ENCODE measurements at regions not wholly inside any gene's neighbourhood (a gene's known extent, or its start where the extent isn't known, plus 50 kb on each side); places are given as distances from the start of the nearest gene placed in this dataset.

DNA sequence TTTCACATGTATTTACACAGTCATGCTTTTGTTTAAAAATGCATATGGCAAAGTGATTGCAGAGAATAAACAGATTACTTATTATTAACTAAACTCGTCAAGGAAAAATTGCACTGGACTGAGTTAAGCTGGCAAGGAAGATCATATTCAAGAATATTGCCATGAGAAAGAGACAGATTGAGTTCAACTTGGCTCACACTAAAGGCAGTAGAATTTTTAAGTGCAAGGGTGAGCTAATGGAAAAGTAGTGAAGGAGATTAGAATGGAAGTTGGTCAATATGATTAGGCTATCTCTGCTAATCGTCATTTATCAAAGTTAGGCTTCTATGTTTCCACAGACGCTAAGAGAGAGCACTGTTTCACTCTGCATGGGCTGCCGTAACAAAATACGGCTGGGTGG lies 557.6 kb downstream of the PRR16 start:
- ChIA-PET POLR2A (ENCODE audit: unreplicated experiment) (no interaction called here), CTCF (no interaction called here)
- H3F3A ChIP-seq (ENCODE audit: insufficient read depth, low read depth) = no peaks in the 10 kb centered on the region
- intact Hi-C loops (cut with micrococcal nuclease; ENCODE audit: unreplicated experiment) = no loop called here
- no peak overlapping the region for H3K4me3 ChIP-seq
- no peak overlapping the region for H2AFZ ChIP-seq
- peaks cover under 1% of the 10 kb centered on the region; the same call in 1 of the 2 replicates for H3K9me2 ChIP-seq (ENCODE audit: insufficient read depth)
- BruUV-seq (replicated peaks) = no TSS peak
- H3K36me3 ChIP-seq (ENCODE audit: low read depth) = no peaks in the 10 kb centered on the region
- H4K20me1 ChIP-seq (ENCODE audit: insufficient read depth) = no peaks in the 10 kb centered on the region
- H3K27ac ChIP-seq = no peak overlapping the region
- H3K4me2 ChIP-seq = no peak overlapping the region
- H3K9me3 ChIP-seq (ENCODE audit: insufficient read depth, low read depth) = no peaks in the 10 kb centered on the region
- no peak for DNase-seq
- H3K27me3 ChIP-seq (ENCODE audit: insufficient read depth, low read depth) = no peaks in the 10 kb centered on the region
- H3K79me2 ChIP-seq (ENCODE audit: low read depth) = no peaks in the 10 kb centered on the region
- no peaks in the 10 kb centered on the region for H3K4me1 ChIP-seq (replicated peaks; ENCODE audit: insufficient read depth)
- TF ChIP-seq, protein P1, sequence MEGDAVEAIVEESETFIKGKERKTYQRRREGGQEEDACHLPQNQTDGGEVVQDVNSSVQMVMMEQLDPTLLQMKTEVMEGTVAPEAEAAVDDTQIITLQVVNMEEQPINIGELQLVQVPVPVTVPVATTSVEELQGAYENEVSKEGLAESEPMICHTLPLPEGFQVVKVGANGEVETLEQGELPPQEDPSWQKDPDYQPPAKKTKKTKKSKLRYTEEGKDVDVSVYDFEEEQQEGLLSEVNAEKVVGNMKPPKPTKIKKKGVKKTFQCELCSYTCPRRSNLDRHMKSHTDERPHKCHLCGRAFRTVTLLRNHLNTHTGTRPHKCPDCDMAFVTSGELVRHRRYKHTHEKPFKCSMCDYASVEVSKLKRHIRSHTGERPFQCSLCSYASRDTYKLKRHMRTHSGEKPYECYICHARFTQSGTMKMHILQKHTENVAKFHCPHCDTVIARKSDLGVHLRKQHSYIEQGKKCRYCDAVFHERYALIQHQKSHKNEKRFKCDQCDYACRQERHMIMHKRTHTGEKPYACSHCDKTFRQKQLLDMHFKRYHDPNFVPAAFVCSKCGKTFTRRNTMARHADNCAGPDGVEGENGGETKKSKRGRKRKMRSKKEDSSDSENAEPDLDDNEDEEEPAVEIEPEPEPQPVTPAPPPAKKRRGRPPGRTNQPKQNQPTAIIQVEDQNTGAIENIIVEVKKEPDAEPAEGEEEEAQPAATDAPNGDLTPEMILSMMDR (conservative IDR thresholded peaks at IDR 0.05) = no peak
- no peak for TF ChIP-seq EZH2 (IDR thresholded peaks at IDR 0.05; ENCODE audit: low read depth)

DNA sequence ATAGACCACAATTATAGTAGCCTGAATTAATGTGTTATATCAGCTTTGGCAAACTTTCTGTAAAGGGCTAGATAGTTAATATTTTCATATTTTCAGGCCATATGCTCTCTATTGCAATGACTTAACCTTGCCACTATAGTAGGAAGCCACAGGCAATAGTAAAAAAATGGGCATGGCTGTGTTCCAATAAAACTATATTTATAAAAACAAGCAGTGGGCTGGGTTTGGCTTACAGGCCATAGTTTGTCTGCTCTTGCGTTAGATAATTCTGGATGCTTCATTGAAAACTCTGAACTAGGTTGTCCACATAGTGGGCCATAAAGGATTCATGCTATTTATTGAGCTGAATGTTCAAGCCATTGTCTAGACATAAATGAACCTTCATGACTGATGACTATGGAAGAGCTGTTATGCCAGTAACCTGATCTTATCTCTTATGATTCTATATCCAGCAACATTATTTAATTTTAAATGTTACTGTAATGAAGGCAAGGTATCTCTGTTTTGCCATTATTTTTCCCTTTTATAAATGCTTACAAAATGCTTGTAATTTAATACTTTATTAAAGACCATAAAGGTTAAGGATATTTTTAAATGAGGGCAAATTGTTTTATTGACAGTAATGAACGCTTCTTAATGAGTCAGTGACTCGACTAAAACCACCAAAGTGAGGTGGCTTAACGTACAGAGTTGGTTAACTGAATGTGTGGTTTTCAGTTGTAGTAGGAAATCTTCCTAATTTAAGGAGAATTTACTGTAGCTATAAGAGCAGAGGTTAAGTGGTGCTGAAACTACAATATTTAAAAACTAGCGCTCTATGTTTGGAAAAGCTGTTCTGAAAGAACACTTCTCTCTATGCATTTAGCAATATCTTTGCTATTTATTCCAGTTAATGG lies 560.6 kb downstream of the PRR16 start:
- Histone ChIP-seq H3K36me3 (ENCODE audit: low read depth) (no peaks in the 10 kb centered on the region), H4K20me1 (ENCODE audit: insufficient read depth) (no peaks in the 10 kb centered on the region), H3K9me2 (ENCODE audit: insufficient read depth) (no peaks in the 10 kb centered on the region), H3K79me2 (ENCODE audit: low read depth) (no peaks in the 10 kb centered on the region), H3K4me1 (replicated peaks; ENCODE audit: insufficient read depth) (no peaks in the 10 kb centered on the region), H3K4me3 (no peak overlapping the region), H3K9me3 (ENCODE audit: insufficient read depth, low read depth) (no peaks in the 10 kb centered on the region), H3K27ac (no peak overlapping the region), H2AFZ (no peak overlapping the region), H3F3A (ENCODE audit: insufficient read depth, low read depth) (no peaks in the 10 kb centered on the region), H3K27me3 (ENCODE audit: insufficient read depth, low read depth) (no peaks in the 10 kb centered on the region), H3K4me2 (no peak overlapping the region)
- CTCF ChIA-PET = no interaction called here
- BruUV-seq (replicated peaks) = no TSS peak
- no peak for DNase-seq
- no peak for TF ChIP-seq EZH2 (IDR thresholded peaks at IDR 0.05; ENCODE audit: low read depth)
- TF ChIP-seq, protein P1 (conservative IDR thresholded peaks at IDR 0.05) = no peak
- intact Hi-C loops (cut with micrococcal nuclease; ENCODE audit: unreplicated experiment) = no loop called here
- POLR2A ChIA-PET (ENCODE audit: unreplicated experiment) = no interaction called here

DNA sequence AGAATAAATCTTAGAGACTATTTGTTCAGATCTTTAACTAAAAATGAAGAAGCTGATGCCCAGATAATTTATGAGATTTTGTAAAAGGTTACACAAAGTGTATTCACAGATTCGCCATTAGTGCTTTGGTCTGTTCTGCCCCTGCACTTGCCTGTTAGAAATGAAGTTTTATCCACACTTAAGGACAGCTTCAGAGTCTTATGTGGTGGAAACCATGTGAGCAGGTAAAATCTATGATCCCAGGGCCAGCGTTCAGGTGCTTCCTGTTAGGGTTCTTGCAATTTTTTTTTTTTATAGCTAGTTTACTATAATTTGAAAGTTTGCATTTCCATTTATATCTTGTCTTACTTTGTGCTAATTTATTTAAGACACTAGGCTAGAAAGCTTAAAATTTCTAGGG lies 561.6 kb downstream of the PRR16 start:
- H3K9me2 ChIP-seq (ENCODE audit: insufficient read depth) = no peaks in the 10 kb centered on the region
- H3K27me3 ChIP-seq (ENCODE audit: insufficient read depth, low read depth) = no peaks in the 10 kb centered on the region
- H4K20me1 ChIP-seq (ENCODE audit: insufficient read depth) = no peaks in the 10 kb centered on the region
- H3K4me2 ChIP-seq = no peak overlapping the region
- H2AFZ ChIP-seq = no peak overlapping the region; the same call in 1 of the 2 replicates
- H3K79me2 ChIP-seq (ENCODE audit: low read depth) = no peaks in the 10 kb centered on the region
- H3K4me1 ChIP-seq (replicated peaks; ENCODE audit: insufficient read depth) = no peaks in the 10 kb centered on the region
- no peak overlapping the region for H3K27ac ChIP-seq
- ChIA-PET CTCF (no interaction called here), POLR2A (ENCODE audit: unreplicated experiment) (no interaction called here)
- intact Hi-C loops (cut with micrococcal nuclease; ENCODE audit: unreplicated experiment) = no loop called here
- H3K9me3 ChIP-seq (ENCODE audit: insufficient read depth, low read depth) = no peaks in the 10 kb centered on the region
- BruUV-seq (replicated peaks) = no TSS peak
- no peaks in the 10 kb centered on the region for H3K36me3 ChIP-seq (ENCODE audit: low read depth)
- DNase-seq = no peak
- no peaks in the 10 kb centered on the region for H3F3A ChIP-seq (ENCODE audit: insufficient read depth, low read depth)
- no peak overlapping the region for H3K4me3 ChIP-seq
- TF ChIP-seq, protein P1 (conservative IDR thresholded peaks at IDR 0.05) = no peak
- TF ChIP-seq EZH2 (IDR thresholded peaks at IDR 0.05; ENCODE audit: low read depth) = no peak
